ENCODE measurements at regions not wholly inside any gene's neighbourhood (a gene's known extent, or its start where the extent isn't known, plus 50 kb on each side); places are given as distances from the start of the nearest gene placed in this dataset.

DNA sequence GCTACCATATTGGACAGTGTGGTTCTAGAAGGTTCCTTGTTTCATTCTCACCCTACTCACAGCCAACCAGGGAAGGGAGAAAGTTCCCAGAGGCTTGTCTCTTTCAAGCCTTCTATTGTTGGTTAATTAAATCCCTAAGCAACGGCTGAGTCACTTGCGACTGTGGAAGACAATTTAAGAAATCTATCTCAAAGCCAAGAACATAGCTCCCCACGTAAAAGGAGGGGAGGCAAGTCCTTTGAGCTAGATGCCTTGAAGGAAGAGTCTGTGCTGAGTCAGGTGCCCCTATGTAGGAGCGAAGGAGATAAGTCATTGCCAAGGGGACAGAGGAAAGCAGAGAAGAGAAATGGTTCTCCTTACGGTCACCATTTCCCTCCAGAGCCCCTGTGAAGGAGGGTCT lies 79.4 kb upstream of the PPP2R5A start:
- TF ChIP-seq CEBPB (IDR thresholded peaks at IDR 0.05) (no peak), TAF1 (IDR thresholded peaks at IDR 0.05; ENCODE audit: low read depth) (no peak), TEAD4 (IDR thresholded peaks at IDR 0.05) (no peak), FOXM1 (IDR thresholded peaks at IDR 0.05; ENCODE audit: borderline replicate concordance, low read depth) (no peak), RAD21 (IDR thresholded peaks at IDR 0.05; ENCODE audit: low read depth) (no peak), EP300 (IDR thresholded peaks at IDR 0.05; ENCODE audit: borderline replicate concordance) (no peak), YY1 (IDR thresholded peaks at IDR 0.05; ENCODE audit: low read depth) (no peak), CREB1 (IDR thresholded peaks at IDR 0.05; ENCODE audit: low read depth) (no peak), ZBTB7A (IDR thresholded peaks at IDR 0.05; ENCODE audit: low read depth) (no peak)
- TF ChIP-seq, protein P1, sequence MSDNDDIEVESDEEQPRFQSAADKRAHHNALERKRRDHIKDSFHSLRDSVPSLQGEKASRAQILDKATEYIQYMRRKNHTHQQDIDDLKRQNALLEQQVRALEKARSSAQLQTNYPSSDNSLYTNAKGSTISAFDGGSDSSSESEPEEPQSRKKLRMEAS (IDR thresholded peaks at IDR 0.05), result no peak
- TF ChIP-seq, protein P2, sequence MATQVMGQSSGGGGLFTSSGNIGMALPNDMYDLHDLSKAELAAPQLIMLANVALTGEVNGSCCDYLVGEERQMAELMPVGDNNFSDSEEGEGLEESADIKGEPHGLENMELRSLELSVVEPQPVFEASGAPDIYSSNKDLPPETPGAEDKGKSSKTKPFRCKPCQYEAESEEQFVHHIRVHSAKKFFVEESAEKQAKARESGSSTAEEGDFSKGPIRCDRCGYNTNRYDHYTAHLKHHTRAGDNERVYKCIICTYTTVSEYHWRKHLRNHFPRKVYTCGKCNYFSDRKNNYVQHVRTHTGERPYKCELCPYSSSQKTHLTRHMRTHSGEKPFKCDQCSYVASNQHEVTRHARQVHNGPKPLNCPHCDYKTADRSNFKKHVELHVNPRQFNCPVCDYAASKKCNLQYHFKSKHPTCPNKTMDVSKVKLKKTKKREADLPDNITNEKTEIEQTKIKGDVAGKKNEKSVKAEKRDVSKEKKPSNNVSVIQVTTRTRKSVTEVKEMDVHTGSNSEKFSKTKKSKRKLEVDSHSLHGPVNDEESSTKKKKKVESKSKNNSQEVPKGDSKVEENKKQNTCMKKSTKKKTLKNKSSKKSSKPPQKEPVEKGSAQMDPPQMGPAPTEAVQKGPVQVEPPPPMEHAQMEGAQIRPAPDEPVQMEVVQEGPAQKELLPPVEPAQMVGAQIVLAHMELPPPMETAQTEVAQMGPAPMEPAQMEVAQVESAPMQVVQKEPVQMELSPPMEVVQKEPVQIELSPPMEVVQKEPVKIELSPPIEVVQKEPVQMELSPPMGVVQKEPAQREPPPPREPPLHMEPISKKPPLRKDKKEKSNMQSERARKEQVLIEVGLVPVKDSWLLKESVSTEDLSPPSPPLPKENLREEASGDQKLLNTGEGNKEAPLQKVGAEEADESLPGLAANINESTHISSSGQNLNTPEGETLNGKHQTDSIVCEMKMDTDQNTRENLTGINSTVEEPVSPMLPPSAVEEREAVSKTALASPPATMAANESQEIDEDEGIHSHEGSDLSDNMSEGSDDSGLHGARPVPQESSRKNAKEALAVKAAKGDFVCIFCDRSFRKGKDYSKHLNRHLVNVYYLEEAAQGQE (IDR thresholded peaks at IDR 0.05; ENCODE audit: low read depth), result no peak
- TF ChIP-seq, protein P3, sequence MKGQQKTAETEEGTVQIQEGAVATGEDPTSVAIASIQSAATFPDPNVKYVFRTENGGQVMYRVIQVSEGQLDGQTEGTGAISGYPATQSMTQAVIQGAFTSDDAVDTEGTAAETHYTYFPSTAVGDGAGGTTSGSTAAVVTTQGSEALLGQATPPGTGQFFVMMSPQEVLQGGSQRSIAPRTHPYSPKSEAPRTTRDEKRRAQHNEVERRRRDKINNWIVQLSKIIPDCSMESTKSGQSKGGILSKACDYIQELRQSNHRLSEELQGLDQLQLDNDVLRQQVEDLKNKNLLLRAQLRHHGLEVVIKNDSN (IDR thresholded peaks at IDR 0.05), result no peak
